SK-N-SH (cell line): ENCODE measurements at regions not wholly inside any gene's neighbourhood (a gene's known extent, or its start where the extent isn't known, plus 50 kb on each side); places are given as distances from the start of the nearest gene placed in this dataset.

Source experiments
- EP300 ChIP-seq, 2 experiments: IDR thresholded peaks; 2 replicates each; pipeline versions ENCODE4 v1.4.0 to v1.6.1; 2012; ENCODE audit warnings: borderline replicate concordance in 1 of 2, low read depth in 1 of 2, low read length in 1 of 2
- FOSL2 ChIP-seq: IDR thresholded peaks from 2 replicates; pipeline ENCODE4 v1.4.0; 2012; ENCODE audit warnings: low read depth, mild to moderate bottlenecking, moderate library complexity, borderline replicate concordance
- POLR2AphosphoS5 ChIP-seq: IDR thresholded peaks from 2 replicates; pipeline ENCODE4 v1.6.1; 2012; ENCODE audit warnings: low read depth, low read length
- RAD21 ChIP-seq: IDR thresholded peaks from 2 replicates; pipeline ENCODE4 v1.6.1; 2012; ENCODE audit warnings: mild to moderate bottlenecking, low read length
- RFX5 ChIP-seq: IDR thresholded peaks from 2 replicates; pipeline ENCODE4 v1.6.1; 2012; ENCODE audit warnings: mild to moderate bottlenecking, improper control_type of control experiment, low read length
- SMC3 ChIP-seq: IDR thresholded peaks from 2 replicates; pipeline ENCODE4 v1.6.1; 2012; ENCODE audit warnings: low read depth, low read length, improper control_type of control experiment
- TAF1 ChIP-seq: IDR thresholded peaks from 2 replicates; pipeline ENCODE4 v1.6.1; 2012; ENCODE audit warnings: low read depth, mild to moderate bottlenecking, low read length, moderate library complexity, borderline replicate concordance
- TF ChIP-seq, protein P1 (sequence below): fragments of 200-600 bp; sonication (generic); IDR thresholded peaks from 2 replicates; pipeline ENCODE4 v1.6.1; 2017; ENCODE audit warnings: antibody characterized with exemption, mild to moderate bottlenecking, moderate library complexity
- TF ChIP-seq, protein P2 (sequence below): IDR thresholded peaks from 2 replicates; pipeline ENCODE4; 2012
- TF ChIP-seq, protein P3 (sequence below): fragments of 150-350 bp; IDR thresholded peaks from 2 replicates; pipeline ENCODE4 v1.6.1; 2017; ENCODE audit warnings: antibody characterized with exemption, low read length, low read depth, borderline replicate concordance

DNA sequence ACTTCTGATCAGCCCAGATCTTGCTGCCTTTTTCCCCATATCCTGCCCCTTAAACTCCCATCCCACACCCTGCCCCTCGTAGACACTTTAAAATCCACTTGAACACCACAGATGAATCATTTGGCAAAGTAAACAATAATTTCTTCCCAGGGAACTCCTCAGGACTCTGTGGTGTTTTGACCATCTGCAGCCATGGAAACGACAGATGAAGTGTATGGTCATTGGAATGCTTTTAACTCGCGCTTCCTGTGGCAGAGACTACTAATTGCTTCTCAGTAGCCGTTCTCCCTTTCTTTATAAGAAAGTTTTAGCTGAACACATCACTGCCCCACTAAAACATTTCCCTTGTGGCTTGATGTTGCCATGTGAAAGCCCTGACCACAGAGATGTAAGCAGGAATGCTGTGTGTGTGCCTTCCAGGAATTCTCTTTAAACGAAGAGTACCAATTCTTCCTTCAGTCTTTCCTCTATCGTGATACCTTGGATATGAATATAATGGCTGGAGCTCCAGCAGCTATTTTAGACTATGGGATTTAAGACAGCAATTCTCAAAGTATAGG is 92.7 kb upstream of the PARD3B start:
- TF ChIP-seq, protein P1, sequence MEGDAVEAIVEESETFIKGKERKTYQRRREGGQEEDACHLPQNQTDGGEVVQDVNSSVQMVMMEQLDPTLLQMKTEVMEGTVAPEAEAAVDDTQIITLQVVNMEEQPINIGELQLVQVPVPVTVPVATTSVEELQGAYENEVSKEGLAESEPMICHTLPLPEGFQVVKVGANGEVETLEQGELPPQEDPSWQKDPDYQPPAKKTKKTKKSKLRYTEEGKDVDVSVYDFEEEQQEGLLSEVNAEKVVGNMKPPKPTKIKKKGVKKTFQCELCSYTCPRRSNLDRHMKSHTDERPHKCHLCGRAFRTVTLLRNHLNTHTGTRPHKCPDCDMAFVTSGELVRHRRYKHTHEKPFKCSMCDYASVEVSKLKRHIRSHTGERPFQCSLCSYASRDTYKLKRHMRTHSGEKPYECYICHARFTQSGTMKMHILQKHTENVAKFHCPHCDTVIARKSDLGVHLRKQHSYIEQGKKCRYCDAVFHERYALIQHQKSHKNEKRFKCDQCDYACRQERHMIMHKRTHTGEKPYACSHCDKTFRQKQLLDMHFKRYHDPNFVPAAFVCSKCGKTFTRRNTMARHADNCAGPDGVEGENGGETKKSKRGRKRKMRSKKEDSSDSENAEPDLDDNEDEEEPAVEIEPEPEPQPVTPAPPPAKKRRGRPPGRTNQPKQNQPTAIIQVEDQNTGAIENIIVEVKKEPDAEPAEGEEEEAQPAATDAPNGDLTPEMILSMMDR, result no peak
- no peak for TF ChIP-seq POLR2AphosphoS5
- TF ChIP-seq SMC3, result no peak
- no peak for TF ChIP-seq RAD21
- no peak for TF ChIP-seq RFX5
- TF ChIP-seq FOSL2, result peak; percentile 27; the same call in 1 of the 2 replicates
- TF ChIP-seq TAF1, result 0 out of 2 replicates have a peak, but pooled peaks have one; percentile 13
- TF ChIP-seq, protein P2, sequence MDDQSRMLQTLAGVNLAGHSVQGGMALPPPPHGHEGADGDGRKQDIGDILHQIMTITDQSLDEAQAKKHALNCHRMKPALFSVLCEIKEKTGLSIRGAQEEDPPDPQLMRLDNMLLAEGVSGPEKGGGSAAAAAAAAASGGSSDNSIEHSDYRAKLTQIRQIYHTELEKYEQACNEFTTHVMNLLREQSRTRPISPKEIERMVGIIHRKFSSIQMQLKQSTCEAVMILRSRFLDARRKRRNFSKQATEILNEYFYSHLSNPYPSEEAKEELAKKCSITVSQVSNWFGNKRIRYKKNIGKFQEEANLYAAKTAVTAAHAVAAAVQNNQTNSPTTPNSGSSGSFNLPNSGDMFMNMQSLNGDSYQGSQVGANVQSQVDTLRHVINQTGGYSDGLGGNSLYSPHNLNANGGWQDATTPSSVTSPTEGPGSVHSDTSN, result 0 out of 2 replicates have a peak, but pooled peaks have one; percentile 8
- TF ChIP-seq, protein P3, sequence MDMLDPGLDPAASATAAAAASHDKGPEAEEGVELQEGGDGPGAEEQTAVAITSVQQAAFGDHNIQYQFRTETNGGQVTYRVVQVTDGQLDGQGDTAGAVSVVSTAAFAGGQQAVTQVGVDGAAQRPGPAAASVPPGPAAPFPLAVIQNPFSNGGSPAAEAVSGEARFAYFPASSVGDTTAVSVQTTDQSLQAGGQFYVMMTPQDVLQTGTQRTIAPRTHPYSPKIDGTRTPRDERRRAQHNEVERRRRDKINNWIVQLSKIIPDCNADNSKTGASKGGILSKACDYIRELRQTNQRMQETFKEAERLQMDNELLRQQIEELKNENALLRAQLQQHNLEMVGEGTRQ, result no peak
- TF ChIP-seq EP300 (IDR thresholded peaks at IDR 0.05; ENCODE audit: borderline replicate concordance in 1 of 2, low read depth in 1 of 2, low read length in 1 of 2), result peak in 1 of 2 experiments; percentile 36; a peak in 1 of 4 replicates
